ENCODE measurements at regions not wholly inside any gene's neighbourhood (a gene's known extent, or its start where the extent isn't known, plus 50 kb on each side); places are given as distances from the start of the nearest gene placed in this dataset.

- H3K9me3 ChIP-seq (ENCODE audit: control insufficient read depth in 2 of 2, insufficient read depth in 1 of 2, low read length in 1 of 2) = peaks cover 0 to 1% of the 10 kb centered on the region in 2 donors
- DNase-seq (ENCODE audit: low read depth in 6 of 9, low spot score in 9 of 9) = no peak
- H3K4me3 ChIP-seq (ENCODE audit: low read length in 2 of 2) = no peak overlapping the region
- no peaks in the 10 kb centered on the region for H3K4me1 ChIP-seq (ENCODE audit: control insufficient read depth in 2 of 2, insufficient read depth in 2 of 2, low read length in 2 of 2)
- H3K27ac ChIP-seq (ENCODE audit: low read depth in 1 of 2, low read length in 1 of 2) = no peak overlapping the region
- H3K36me3 ChIP-seq (ENCODE audit: control insufficient read depth in 2 of 2, insufficient read depth in 2 of 2, low read length in 1 of 2) = no peaks in the 10 kb centered on the region
- 92% methylated on average over 1 of the region's 1 CpG for WGBS
- H3K27me3 ChIP-seq (ENCODE audit: control insufficient read depth in 2 of 2, insufficient read depth in 1 of 2, low read length in 1 of 2) = no peaks in the 10 kb centered on the region
Observed at GRCh38 chr13:36526897-36527296, 94.6 kb downstream of the CCNA1 start.

DNA sequence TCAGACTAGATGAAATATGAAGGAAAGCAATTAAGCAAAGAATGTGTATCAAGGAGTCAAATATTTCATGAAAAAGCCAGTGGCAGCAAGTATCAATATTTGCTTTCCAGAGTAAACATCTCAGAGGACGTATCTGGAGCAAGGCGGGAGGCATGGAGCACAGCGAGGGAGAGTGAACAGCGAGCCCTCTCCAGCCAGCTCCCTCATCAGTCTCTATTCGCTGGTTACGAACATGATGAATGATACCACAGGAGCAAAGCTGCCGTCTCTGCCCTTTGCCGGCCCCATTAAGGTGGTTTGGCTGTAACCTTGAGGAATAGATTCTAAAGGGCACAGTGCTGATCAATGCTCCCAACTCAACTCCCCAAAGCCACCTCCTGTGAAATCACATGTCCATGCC is 95.8 kb downstream of the CCNA1 start:
- no peaks in the 10 kb centered on the region for H3K4me1 ChIP-seq (ENCODE audit: control insufficient read depth in 2 of 2, insufficient read depth in 2 of 2, low read length in 2 of 2)
- no peaks in the 10 kb centered on the region for H3K36me3 ChIP-seq (ENCODE audit: control insufficient read depth in 2 of 2, insufficient read depth in 2 of 2, low read length in 1 of 2)
- WGBS = 96% methylated on average over 8 of the region's 8 CpGs
- H3K27ac ChIP-seq (ENCODE audit: low read depth in 1 of 2, low read length in 1 of 2) = no peak overlapping the region
- no peaks in the 10 kb centered on the region for H3K27me3 ChIP-seq (ENCODE audit: control insufficient read depth in 2 of 2, insufficient read depth in 1 of 2, low read length in 1 of 2)
- peaks cover 0 to 1% of the 10 kb centered on the region in 2 donors for H3K9me3 ChIP-seq (ENCODE audit: control insufficient read depth in 2 of 2, insufficient read depth in 1 of 2, low read length in 1 of 2)
- DNase-seq (ENCODE audit: low read depth in 6 of 9, low spot score in 9 of 9) = no peak
- H3K4me3 ChIP-seq (ENCODE audit: low read length in 2 of 2) = no peak overlapping the region

- Histone ChIP-seq H3K4me3 (ENCODE audit: low read length in 2 of 2) (no peak overlapping the region), H3K9me3 (ENCODE audit: control insufficient read depth in 2 of 2, insufficient read depth in 1 of 2, low read length in 1 of 2) (peaks cover 0 to 1% of the 10 kb centered on the region in 2 donors), H3K27ac (ENCODE audit: low read depth in 1 of 2, low read length in 1 of 2) (no peak overlapping the region), H3K4me1 (ENCODE audit: control insufficient read depth in 2 of 2, insufficient read depth in 2 of 2, low read length in 2 of 2) (no peaks in the 10 kb centered on the region), H3K27me3 (ENCODE audit: control insufficient read depth in 2 of 2, insufficient read depth in 1 of 2, low read length in 1 of 2) (no peaks in the 10 kb centered on the region), H3K36me3 (ENCODE audit: control insufficient read depth in 2 of 2, insufficient read depth in 2 of 2, low read length in 1 of 2) (no peaks in the 10 kb centered on the region)
- no peak for DNase-seq (ENCODE audit: low read depth in 6 of 9, low spot score in 9 of 9)
- 68% methylated on average over 4 of the region's 4 CpGs for whole genome bisulfite sequencing
Observed at GRCh38 chr13:36530050-36530789, 97.9 kb downstream of the CCNA1 start.

DNA sequence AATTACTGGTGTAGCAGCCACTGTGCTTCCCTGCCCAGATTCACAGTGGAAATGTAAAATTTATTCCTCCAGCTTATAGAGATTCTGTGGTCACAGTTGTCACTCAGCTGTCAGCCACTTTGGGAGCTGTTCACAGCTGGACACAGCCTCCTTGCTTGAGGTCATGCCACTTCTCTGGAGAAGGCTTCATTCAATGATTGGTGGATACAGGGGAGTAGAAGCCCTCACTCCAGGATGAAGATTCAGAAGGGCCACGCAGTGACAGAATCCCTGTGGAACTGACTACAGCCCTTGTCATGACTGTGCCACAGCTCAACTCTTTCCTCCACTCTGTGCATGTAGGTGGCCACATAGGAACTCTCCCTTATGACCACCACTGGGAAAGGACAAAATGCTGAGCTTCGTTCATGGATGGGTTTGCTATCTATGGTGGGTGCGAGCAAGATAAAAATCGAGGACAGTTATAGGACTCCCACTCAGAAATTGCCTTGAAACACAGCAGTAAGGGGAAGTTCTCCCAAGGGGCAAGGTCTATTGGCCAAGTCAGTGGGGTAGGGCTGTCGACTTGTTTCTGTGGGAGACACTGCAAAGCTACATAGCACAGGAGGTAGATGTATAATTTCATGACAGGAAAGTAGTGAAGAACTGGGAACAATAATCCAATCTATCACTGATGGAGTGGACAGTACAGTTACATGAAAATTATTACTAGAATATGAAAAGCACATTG is 98.7 kb downstream of the CCNA1 start:
- no peak for DNase-seq (ENCODE audit: low read depth in 6 of 9, low spot score in 9 of 9)
- Histone ChIP-seq H3K4me3 (ENCODE audit: low read length in 2 of 2) (no peak overlapping the region), H3K27ac (ENCODE audit: low read depth in 1 of 2, low read length in 1 of 2) (no peak overlapping the region), H3K27me3 (ENCODE audit: control insufficient read depth in 2 of 2, insufficient read depth in 1 of 2, low read length in 1 of 2) (no peaks in the 10 kb centered on the region), H3K9me3 (ENCODE audit: control insufficient read depth in 2 of 2, insufficient read depth in 1 of 2, low read length in 1 of 2) (peaks cover 0 to 1% of the 10 kb centered on the region in 2 donors), H3K36me3 (ENCODE audit: control insufficient read depth in 2 of 2, insufficient read depth in 2 of 2, low read length in 1 of 2) (no peaks in the 10 kb centered on the region), H3K4me1 (ENCODE audit: control insufficient read depth in 2 of 2, insufficient read depth in 2 of 2, low read length in 2 of 2) (no peaks in the 10 kb centered on the region)
- WGBS = 77% methylated on average over 5 of the region's 5 CpGs

GRCh38 chr13:36531746-36532486 is 99.6 kb downstream of the CCNA1 start:
- H3K4me1 ChIP-seq (ENCODE audit: control insufficient read depth in 2 of 2, insufficient read depth in 2 of 2, low read length in 2 of 2) = no peaks in the 10 kb centered on the region

GRCh38 chr13:36533806-36534205 is 101.5 kb downstream of the CCNA1 start:
- H3K27me3 ChIP-seq (ENCODE audit: control insufficient read depth in 2 of 2, insufficient read depth in 1 of 2, low read length in 1 of 2) = no peaks in the 10 kb centered on the region
- H3K27ac ChIP-seq (ENCODE audit: low read depth in 1 of 2, low read length in 1 of 2) = no peak overlapping the region
- WGBS = 92% methylated on average over 2 of the region's 2 CpGs
- no peaks in the 10 kb centered on the region for H3K4me1 ChIP-seq (ENCODE audit: control insufficient read depth in 2 of 2, insufficient read depth in 2 of 2, low read length in 2 of 2)
- H3K36me3 ChIP-seq (ENCODE audit: control insufficient read depth in 2 of 2, insufficient read depth in 2 of 2, low read length in 1 of 2) = no peaks in the 10 kb centered on the region
- no peak for DNase-seq (ENCODE audit: low read depth in 6 of 9, low spot score in 9 of 9)
- H3K9me3 ChIP-seq (ENCODE audit: control insufficient read depth in 2 of 2, insufficient read depth in 1 of 2, low read length in 1 of 2) = peaks cover 0 to 1% of the 10 kb centered on the region in 2 donors
- no peak overlapping the region for H3K4me3 ChIP-seq (ENCODE audit: low read length in 2 of 2)

More at GRCh38 chr13:36531746-36532486, 99.6 kb downstream of the CCNA1 start:
- peaks cover 0 to 1% of the 10 kb centered on the region in 2 donors for H3K9me3 ChIP-seq (ENCODE audit: control insufficient read depth in 2 of 2, insufficient read depth in 1 of 2, low read length in 1 of 2)
- no peak overlapping the region for H3K4me3 ChIP-seq (ENCODE audit: low read length in 2 of 2)
- 40% methylated on average over 5 of the region's 5 CpGs for WGBS
- H3K36me3 ChIP-seq (ENCODE audit: control insufficient read depth in 2 of 2, insufficient read depth in 2 of 2, low read length in 1 of 2) = no peaks in the 10 kb centered on the region
- no peaks in the 10 kb centered on the region for H3K27me3 ChIP-seq (ENCODE audit: control insufficient read depth in 2 of 2, insufficient read depth in 1 of 2, low read length in 1 of 2)
- H3K27ac ChIP-seq (ENCODE audit: low read depth in 1 of 2, low read length in 1 of 2) = no peak overlapping the region
- DNase-seq (ENCODE audit: low read depth in 6 of 9, low spot score in 9 of 9) = no peak

GRCh38 chr13:36536546-36536945 is 104.3 kb downstream of the CCNA1 start:
- H3K4me1 ChIP-seq (ENCODE audit: control insufficient read depth in 2 of 2, insufficient read depth in 2 of 2, low read length in 2 of 2) = no peaks in the 10 kb centered on the region
- H3K36me3 ChIP-seq (ENCODE audit: control insufficient read depth in 2 of 2, insufficient read depth in 2 of 2, low read length in 1 of 2) = no peaks in the 10 kb centered on the region
- no peaks in the 10 kb centered on the region for H3K9me3 ChIP-seq (ENCODE audit: control insufficient read depth in 2 of 2, insufficient read depth in 1 of 2, low read length in 1 of 2)
- no peaks in the 10 kb centered on the region for H3K27me3 ChIP-seq (ENCODE audit: control insufficient read depth in 2 of 2, insufficient read depth in 1 of 2, low read length in 1 of 2)
- no peak for DNase-seq (ENCODE audit: low read depth in 6 of 9, low spot score in 9 of 9)
- no peak overlapping the region for H3K4me3 ChIP-seq (ENCODE audit: low read length in 2 of 2)
- WGBS = 94% methylated on average over 3 of the region's 3 CpGs
- no peak overlapping the region for H3K27ac ChIP-seq (ENCODE audit: low read depth in 1 of 2, low read length in 1 of 2)

DNA sequence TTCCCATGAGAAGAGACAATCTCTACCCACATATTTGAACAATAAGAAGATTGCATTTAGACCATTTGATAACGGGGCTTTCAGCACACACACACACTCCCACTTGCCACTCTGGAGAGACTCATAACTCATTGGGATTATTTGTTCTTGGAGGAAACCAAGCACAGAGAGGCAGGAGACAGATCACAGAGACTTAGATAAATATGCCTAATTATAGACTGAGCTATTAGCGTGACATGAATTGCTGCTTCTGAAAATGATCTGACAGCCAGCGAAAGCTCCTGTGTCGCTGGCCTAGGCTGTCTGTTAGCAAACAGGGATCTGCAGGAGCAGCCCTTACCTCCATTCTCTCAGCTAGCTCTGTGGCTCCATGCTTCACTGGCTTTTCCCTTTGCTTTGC is 111.4 kb downstream of the CCNA1 start:
- no peaks in the 10 kb centered on the region for H3K36me3 ChIP-seq (ENCODE audit: control insufficient read depth in 2 of 2, insufficient read depth in 2 of 2, low read length in 1 of 2)
- H3K27ac ChIP-seq (ENCODE audit: low read depth in 1 of 2, low read length in 1 of 2) = no peak overlapping the region
- no peaks in the 10 kb centered on the region for H3K4me1 ChIP-seq (ENCODE audit: control insufficient read depth in 2 of 2, insufficient read depth in 2 of 2, low read length in 2 of 2)
- H3K27me3 ChIP-seq (ENCODE audit: control insufficient read depth in 2 of 2, insufficient read depth in 1 of 2, low read length in 1 of 2) = no peaks in the 10 kb centered on the region
- H3K4me3 ChIP-seq (ENCODE audit: low read length in 2 of 2) = no peak overlapping the region
- no peak for DNase-seq (ENCODE audit: low read depth in 6 of 9, low spot score in 9 of 9)
- H3K9me3 ChIP-seq (ENCODE audit: control insufficient read depth in 2 of 2, insufficient read depth in 1 of 2, low read length in 1 of 2) = no peaks in the 10 kb centered on the region
- WGBS = 90% methylated on average over 4 of the region's 4 CpGs

DNA sequence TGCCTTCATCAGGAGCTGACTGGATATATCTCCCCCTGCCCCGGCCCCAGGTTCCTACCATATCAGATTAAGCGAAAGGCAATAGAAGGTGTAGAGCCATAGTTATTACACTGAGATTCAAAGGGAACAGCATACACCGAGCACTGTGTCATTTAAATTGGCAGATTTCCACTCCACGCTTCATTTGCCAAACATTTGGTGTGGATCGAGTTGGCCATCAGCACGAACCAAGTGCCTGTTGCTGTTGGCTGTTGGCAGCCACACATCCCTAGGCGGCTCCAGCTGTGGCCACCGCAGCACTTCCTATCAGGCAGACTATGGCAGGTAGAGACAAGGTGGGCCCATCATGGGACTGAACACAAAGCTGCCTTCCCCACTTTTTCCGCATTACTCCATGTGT is 115.8 kb downstream of the CCNA1 start:
- H3K36me3 ChIP-seq (ENCODE audit: control insufficient read depth in 2 of 2, insufficient read depth in 2 of 2, low read length in 1 of 2) = no peaks in the 10 kb centered on the region
- H3K27ac ChIP-seq (ENCODE audit: low read depth in 1 of 2, low read length in 1 of 2) = no peak overlapping the region
- no peaks in the 10 kb centered on the region for H3K27me3 ChIP-seq (ENCODE audit: control insufficient read depth in 2 of 2, insufficient read depth in 1 of 2, low read length in 1 of 2)
- DNase-seq (ENCODE audit: low read depth in 6 of 9, low spot score in 9 of 9) = no peak
- no peaks in the 10 kb centered on the region for H3K9me3 ChIP-seq (ENCODE audit: control insufficient read depth in 2 of 2, insufficient read depth in 1 of 2, low read length in 1 of 2)
- 84% methylated on average over 9 of the region's 9 CpGs for WGBS
- no peak overlapping the region for H3K4me3 ChIP-seq (ENCODE audit: low read length in 2 of 2)
- H3K4me1 ChIP-seq (ENCODE audit: control insufficient read depth in 2 of 2, insufficient read depth in 2 of 2, low read length in 2 of 2) = no peaks in the 10 kb centered on the region

Measured in thymus (tissue), 11 donors.